H9 (cell line): ENCODE measurements at regions not wholly inside any gene's neighbourhood (a gene's known extent, or its start where the extent isn't known, plus 50 kb on each side); places are given as distances from the start of the nearest gene placed in this dataset.

Source experiments
- DNase-seq: peaks from one replicate; pipeline ENCODE4 v3.0.0-alpha.2; 2017
- H2AFZ ChIP-seq: one replicate; pipeline ENCODE4 v1.6.1; 2013; ENCODE audit warnings: mild to moderate bottlenecking, low read length, control low read depth, moderate library complexity
- H2AK5ac ChIP-seq: 2 replicates; pipeline ENCODE4 v1.6.1; 2013; ENCODE audit warnings: low read length, control low read depth, mixed read lengths; ENCODE audit not compliant: insufficient read length
- H2BK120ac ChIP-seq: one replicate; pipeline ENCODE4 v1.6.1; 2013; ENCODE audit warnings: low read depth, mild to moderate bottlenecking, low read length, control low read depth, inconsistent platforms; ENCODE audit not compliant: poor library complexity, severe bottlenecking
- H2BK12ac ChIP-seq: 2 replicates; pipeline ENCODE4 v1.6.1; 2013; ENCODE audit warnings: low read length, control low read depth, mixed read lengths, low read depth; ENCODE audit not compliant: insufficient read length
- H2BK15ac ChIP-seq: 2 replicates; pipeline ENCODE4 v1.6.1; 2013; ENCODE audit warnings: low read depth, low read length, control low read depth
- H2BK20ac ChIP-seq: one replicate; pipeline ENCODE4 v1.6.1; 2013; ENCODE audit warnings: low read depth, mild to moderate bottlenecking, low read length, control low read depth, inconsistent platforms; ENCODE audit not compliant: poor library complexity, severe bottlenecking
- H2BK5ac ChIP-seq: 2 replicates; pipeline ENCODE4 v1.6.1; 2013; ENCODE audit warnings: low read length, control low read depth, mixed read lengths; ENCODE audit not compliant: insufficient read length
- H3K14ac ChIP-seq: 2 replicates; pipeline ENCODE4 v1.6.1; 2013; ENCODE audit warnings: low read length, control low read depth; ENCODE audit not compliant: insufficient read depth
- H3K18ac ChIP-seq: 2 replicates; pipeline ENCODE4 v1.6.1; 2013; ENCODE audit warnings: low read depth, mild to moderate bottlenecking, mixed read lengths, low read length, control low read depth; ENCODE audit not compliant: insufficient read length
- H3K23ac ChIP-seq: 2 replicates; pipeline ENCODE4 v1.6.1; 2013; ENCODE audit warnings: low read length, control low read depth, mixed read lengths, low read depth; ENCODE audit not compliant: insufficient read length
- H3K23me2 ChIP-seq: 2 replicates; pipeline ENCODE4 v1.6.1; 2013; ENCODE audit warnings: low read depth, mild to moderate bottlenecking, mixed read lengths, low read length, control low read depth; ENCODE audit not compliant: insufficient read length, poor library complexity, severe bottlenecking
- H3K27ac ChIP-seq: 2 replicates; pipeline ENCODE4 v1.5.1; 2013; ENCODE audit warnings: low read length, control low read depth, mixed read lengths, low read depth; ENCODE audit not compliant: insufficient read length
- H3K27me3 ChIP-seq: 2 replicates; pipeline ENCODE4 v1.6.1; 2013; ENCODE audit warnings: low read length, control low read depth, inconsistent platforms; ENCODE audit not compliant: insufficient read depth
- H3K4ac ChIP-seq: 2 replicates; pipeline ENCODE4 v1.6.1; 2013; ENCODE audit warnings: low read depth, mild to moderate bottlenecking, control low read depth, inconsistent platforms, low read length, moderate library complexity
- H3K4me1 ChIP-seq: 2 replicates; pipeline ENCODE4 v1.6.1; 2013; ENCODE audit warnings: low read length, control low read depth, inconsistent platforms; ENCODE audit not compliant: insufficient read depth
- H3K4me2 ChIP-seq: 2 replicates; pipeline ENCODE4 v1.6.1; 2013; ENCODE audit warnings: low read length, control low read depth, mixed read lengths; ENCODE audit not compliant: insufficient read length, insufficient read depth
- H3K56ac ChIP-seq: 2 replicates; pipeline ENCODE4 v1.6.1; 2013; ENCODE audit warnings: low read depth, mild to moderate bottlenecking, mixed read lengths, low read length, control low read depth; ENCODE audit not compliant: insufficient read length
- H3K79me1 ChIP-seq: 2 replicates; pipeline ENCODE4 v1.6.1; 2013; ENCODE audit warnings: low read depth, mild to moderate bottlenecking, moderate library complexity, low read length, control low read depth, inconsistent platforms; ENCODE audit not compliant: insufficient read depth, poor library complexity, severe bottlenecking
- H3K79me2 ChIP-seq: 2 replicates; pipeline ENCODE4 v1.6.1; 2013; ENCODE audit warnings: low read length, control low read depth, inconsistent platforms; ENCODE audit not compliant: insufficient read depth
- H3K9ac ChIP-seq: 2 replicates; pipeline ENCODE4 v1.6.1; 2013; ENCODE audit warnings: low read length, control low read depth, mixed read lengths; ENCODE audit not compliant: insufficient read length; ENCODE audit errors: extremely low read depth
- H3K9me3 ChIP-seq: one replicate; pipeline ENCODE4 v1.6.1; 2013; ENCODE audit warnings: low read depth, low read length, inconsistent platforms; ENCODE audit not compliant: control insufficient read depth
- H3T11ph ChIP-seq: one replicate; pipeline ENCODE4 v1.6.1; 2013; ENCODE audit warnings: mild to moderate bottlenecking, low read length, control low read depth, inconsistent platforms
- H4K20me1 ChIP-seq: one replicate; pipeline ENCODE4 v1.6.1; 2013; ENCODE audit not compliant: control insufficient read depth, insufficient read length, insufficient read depth
- H4K5ac ChIP-seq: 2 replicates; pipeline ENCODE4 v1.6.1; 2013; ENCODE audit warnings: low read depth, mild to moderate bottlenecking, mixed read lengths, low read length, control low read depth; ENCODE audit not compliant: insufficient read length
- H4K8ac ChIP-seq: replicated peaks from 2 replicates; pipeline ENCODE4 v1.6.1; 2013; ENCODE audit warnings: low read length, control low read depth, mixed read lengths, low read depth; ENCODE audit not compliant: insufficient read length
- H4K91ac ChIP-seq: 2 replicates; pipeline ENCODE4 v1.6.1; 2013; ENCODE audit warnings: low read depth, mild to moderate bottlenecking, moderate library complexity, mixed read lengths, low read length, control low read depth; ENCODE audit not compliant: insufficient read length
- H3K27ac Mint-ChIP-seq, 3 experiments: 2 replicates in 2 of 3; 3 replicates in 1 of 3; pipeline ENCODE4 v1.8.0; 2020 to 2021; ENCODE audit warnings: mixed read lengths in 3 of 3, mild to moderate bottlenecking in 1 of 3, moderate library complexity in 1 of 3
- H3K27me3 Mint-ChIP-seq: 2 replicates; pipeline ENCODE4 v1.8.0; 2021; ENCODE audit warnings: low read depth, mild to moderate bottlenecking, moderate library complexity, mixed read lengths
- H3K36me3 Mint-ChIP-seq, 3 experiments: 2 replicates in 2 of 3; 3 replicates in 1 of 3; pipeline ENCODE4 v1.8.0; 2020 to 2021; ENCODE audit warnings: low read depth in 3 of 3, mixed read lengths in 3 of 3; ENCODE audit not compliant: insufficient read depth in 1 of 3
- H3K4me1 Mint-ChIP-seq, 2 experiments: 2 replicates each; pipeline ENCODE4 v1.8.0; 2020; ENCODE audit warnings: mixed read lengths in 2 of 2
- H3K4me3 Mint-ChIP-seq, 2 experiments: 2 replicates in 1 of 2; 3 replicates in 1 of 2; pipeline ENCODE4 v1.8.0; 2020 to 2021; ENCODE audit warnings: mild to moderate bottlenecking in 2 of 2, mixed read lengths in 2 of 2, moderate library complexity in 1 of 2
- H3K9me3 Mint-ChIP-seq, 2 experiments: 2 replicates in 1 of 2; 3 replicates in 1 of 2; pipeline ENCODE4 v1.8.0; 2020; ENCODE audit warnings: mild to moderate bottlenecking in 2 of 2, mixed read lengths in 2 of 2, moderate library complexity in 1 of 2
- WGBS: extraction: QIAGEN DNeasy Blood & Tissue Kit; methylation state at CpG from one replicate; pipeline ENCODE4 v1.1.7; 2013; ENCODE audit warnings: missing lambda C conversion rate, low lambda C conversion rate, mixed read lengths; ENCODE audit not compliant: insufficient read length; ENCODE audit errors: extremely low coverage; 5-methylcytosine and 5-hydroxymethylcytosine counted together
- TF ChIP-seq, protein P1 (sequence below): fragments of 200-600 bp; sonication (generic); conservative IDR thresholded peaks from 3 replicates; pipeline ENCODE4 v1.8.0; 2021; ENCODE audit warnings: antibody characterized with exemption, mild to moderate bottlenecking

DNA sequence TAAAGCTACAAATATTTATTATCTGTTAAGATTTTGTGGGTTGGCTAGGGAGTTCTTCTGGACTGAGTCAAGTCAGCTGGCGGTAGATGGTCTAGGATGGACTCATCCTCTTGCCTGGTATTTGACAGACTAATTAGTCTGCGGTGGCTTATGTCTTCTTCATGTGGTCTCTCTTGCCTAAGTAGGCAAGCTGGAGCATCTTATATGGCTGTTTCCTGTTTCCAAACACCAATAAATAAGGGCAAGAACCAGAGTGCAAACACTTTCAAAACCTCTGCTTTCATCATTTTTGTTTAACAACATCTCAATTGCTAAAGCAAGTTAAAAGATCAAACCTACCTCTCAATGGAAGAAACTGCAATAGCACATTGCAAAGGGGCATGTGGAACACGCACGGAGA, 484.8 kb downstream of the PTPRC start:
- no peaks in the 10 kb centered on the region for H3K79me2 ChIP-seq
- H3K4me1 Mint-ChIP-seq: peaks cover 7 to 8% of the 10 kb centered on the region in 2 experiments
- H3K4me2 ChIP-seq: no peak overlapping the region
- H4K20me1 ChIP-seq: no peaks in the 10 kb centered on the region
- WGBS: no CpG with 5 or more reads among the region's 4 CpGs
- H2BK12ac ChIP-seq: no peak overlapping the region
- H4K8ac ChIP-seq: no peak overlapping the region
- no peak overlapping the region for H4K91ac ChIP-seq
- no peak overlapping the region for H2BK120ac ChIP-seq
- H3K9me3 ChIP-seq: no peaks in the 10 kb centered on the region
- H3K27me3 Mint-ChIP-seq: no peaks in the 10 kb centered on the region
- DNase-seq: no peak
- H2BK15ac ChIP-seq: no peak overlapping the region
- no peak overlapping the region for H3K4me3 Mint-ChIP-seq
- H2BK5ac ChIP-seq: no peak overlapping the region
- no peak overlapping the region for H4K5ac ChIP-seq
- TF ChIP-seq, protein P1, sequence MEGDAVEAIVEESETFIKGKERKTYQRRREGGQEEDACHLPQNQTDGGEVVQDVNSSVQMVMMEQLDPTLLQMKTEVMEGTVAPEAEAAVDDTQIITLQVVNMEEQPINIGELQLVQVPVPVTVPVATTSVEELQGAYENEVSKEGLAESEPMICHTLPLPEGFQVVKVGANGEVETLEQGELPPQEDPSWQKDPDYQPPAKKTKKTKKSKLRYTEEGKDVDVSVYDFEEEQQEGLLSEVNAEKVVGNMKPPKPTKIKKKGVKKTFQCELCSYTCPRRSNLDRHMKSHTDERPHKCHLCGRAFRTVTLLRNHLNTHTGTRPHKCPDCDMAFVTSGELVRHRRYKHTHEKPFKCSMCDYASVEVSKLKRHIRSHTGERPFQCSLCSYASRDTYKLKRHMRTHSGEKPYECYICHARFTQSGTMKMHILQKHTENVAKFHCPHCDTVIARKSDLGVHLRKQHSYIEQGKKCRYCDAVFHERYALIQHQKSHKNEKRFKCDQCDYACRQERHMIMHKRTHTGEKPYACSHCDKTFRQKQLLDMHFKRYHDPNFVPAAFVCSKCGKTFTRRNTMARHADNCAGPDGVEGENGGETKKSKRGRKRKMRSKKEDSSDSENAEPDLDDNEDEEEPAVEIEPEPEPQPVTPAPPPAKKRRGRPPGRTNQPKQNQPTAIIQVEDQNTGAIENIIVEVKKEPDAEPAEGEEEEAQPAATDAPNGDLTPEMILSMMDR: no peak
- no peaks in the 10 kb centered on the region for H3K4me1 ChIP-seq
- no peaks in the 10 kb centered on the region for H3K27me3 ChIP-seq
- no peak overlapping the region for H3K27ac Mint-ChIP-seq
- no peak overlapping the region for H2AFZ ChIP-seq
- no peak overlapping the region for H3K14ac ChIP-seq
- H3K27ac ChIP-seq: no peak overlapping the region
- no peak overlapping the region for H3K18ac ChIP-seq
- no peak overlapping the region for H2AK5ac ChIP-seq
- no peak overlapping the region for H3T11ph ChIP-seq
- H3K23me2 ChIP-seq: no peaks in the 10 kb centered on the region
- H3K9me3 Mint-ChIP-seq: no peaks in the 10 kb centered on the region
- H3K9ac ChIP-seq: no peak overlapping the region
- H3K56ac ChIP-seq: no peak overlapping the region
- H2BK20ac ChIP-seq: no peak overlapping the region
- no peak overlapping the region for H3K4ac ChIP-seq
- no peaks in the 10 kb centered on the region for H3K79me1 ChIP-seq
- no peak overlapping the region for H3K23ac ChIP-seq
- H3K36me3 Mint-ChIP-seq: no peaks in the 10 kb centered on the region
